Coronary artery (tissue), 2 donors: ENCODE measurements at regions not wholly inside any gene's neighbourhood (a gene's known extent, or its start where the extent isn't known, plus 50 kb on each side); places are given as distances from the start of the nearest gene placed in this dataset.

ENCODE experiments used
- DNase-seq: peaks from one replicate; pipeline ENCODE4 v3.0.0-alpha.2; 2017; ENCODE audit warnings: low spot score
- H3K27ac ChIP-seq, 2 donors: fragments of 200-600 bp; sonication (generic); one replicate each; pipeline ENCODE4 v1.5.1; 2016 to 2019
- H3K4me3 ChIP-seq: fragments of 200-600 bp; sonication (generic); 2 replicates; pipeline ENCODE4 v1.5.1; 2016; ENCODE audit warnings: mild to moderate bottlenecking, moderate library complexity
- TF ChIP-seq, protein P1 (sequence below): fragments of 200-600 bp; sonication (generic); IDR thresholded peaks from one replicate; pipeline ENCODE4 v1.5.1; 2019; ENCODE audit warnings: antibody characterized with exemption

DNA sequence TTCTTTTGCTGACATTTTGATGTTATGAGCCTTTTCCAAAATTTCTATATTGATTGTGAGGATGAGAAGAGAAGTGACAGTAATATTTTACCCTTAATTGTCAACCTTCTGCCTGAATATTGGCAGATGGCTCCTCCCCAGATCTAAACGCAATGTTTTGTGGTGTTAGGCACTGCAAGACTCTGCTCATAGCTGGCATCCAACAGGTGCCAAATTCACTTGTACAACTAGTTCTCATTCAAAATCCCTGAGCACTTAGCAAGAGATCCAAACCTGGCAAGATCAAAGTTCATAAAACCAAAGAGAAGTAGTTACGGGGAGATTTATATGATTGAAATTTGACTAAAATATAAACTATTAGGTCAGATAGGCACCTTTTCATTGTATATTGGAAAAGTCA, 901.7 kb upstream of the INTU start:
- no peak overlapping the region for H3K4me3 ChIP-seq
- H3K27ac ChIP-seq, result no peak overlapping the region
- no peak for DNase-seq
- TF ChIP-seq, protein P1, sequence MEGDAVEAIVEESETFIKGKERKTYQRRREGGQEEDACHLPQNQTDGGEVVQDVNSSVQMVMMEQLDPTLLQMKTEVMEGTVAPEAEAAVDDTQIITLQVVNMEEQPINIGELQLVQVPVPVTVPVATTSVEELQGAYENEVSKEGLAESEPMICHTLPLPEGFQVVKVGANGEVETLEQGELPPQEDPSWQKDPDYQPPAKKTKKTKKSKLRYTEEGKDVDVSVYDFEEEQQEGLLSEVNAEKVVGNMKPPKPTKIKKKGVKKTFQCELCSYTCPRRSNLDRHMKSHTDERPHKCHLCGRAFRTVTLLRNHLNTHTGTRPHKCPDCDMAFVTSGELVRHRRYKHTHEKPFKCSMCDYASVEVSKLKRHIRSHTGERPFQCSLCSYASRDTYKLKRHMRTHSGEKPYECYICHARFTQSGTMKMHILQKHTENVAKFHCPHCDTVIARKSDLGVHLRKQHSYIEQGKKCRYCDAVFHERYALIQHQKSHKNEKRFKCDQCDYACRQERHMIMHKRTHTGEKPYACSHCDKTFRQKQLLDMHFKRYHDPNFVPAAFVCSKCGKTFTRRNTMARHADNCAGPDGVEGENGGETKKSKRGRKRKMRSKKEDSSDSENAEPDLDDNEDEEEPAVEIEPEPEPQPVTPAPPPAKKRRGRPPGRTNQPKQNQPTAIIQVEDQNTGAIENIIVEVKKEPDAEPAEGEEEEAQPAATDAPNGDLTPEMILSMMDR, result no peak

DNA sequence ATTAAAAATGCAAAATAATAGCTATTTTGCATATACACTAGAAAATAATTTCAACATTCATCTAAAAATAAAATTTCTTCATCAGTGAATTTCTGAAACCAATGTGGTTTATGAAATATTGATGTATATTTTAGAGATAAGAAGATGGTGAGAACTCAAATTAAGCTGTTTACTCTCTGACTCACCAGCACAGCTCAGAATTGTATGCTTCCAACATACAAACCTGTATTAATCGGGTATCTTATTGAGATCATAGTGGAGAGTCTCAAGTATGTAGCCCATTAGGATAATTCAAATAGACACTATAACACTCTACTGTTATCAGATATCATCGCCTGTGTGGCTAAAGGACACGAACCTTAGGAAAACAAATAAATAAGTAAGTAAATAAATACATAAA, 899.5 kb upstream of the INTU start:
- TF ChIP-seq, protein P1, result no peak
- no peak overlapping the region for H3K4me3 ChIP-seq
- no peak overlapping the region for H3K27ac ChIP-seq
- no peak for DNase-seq

DNA sequence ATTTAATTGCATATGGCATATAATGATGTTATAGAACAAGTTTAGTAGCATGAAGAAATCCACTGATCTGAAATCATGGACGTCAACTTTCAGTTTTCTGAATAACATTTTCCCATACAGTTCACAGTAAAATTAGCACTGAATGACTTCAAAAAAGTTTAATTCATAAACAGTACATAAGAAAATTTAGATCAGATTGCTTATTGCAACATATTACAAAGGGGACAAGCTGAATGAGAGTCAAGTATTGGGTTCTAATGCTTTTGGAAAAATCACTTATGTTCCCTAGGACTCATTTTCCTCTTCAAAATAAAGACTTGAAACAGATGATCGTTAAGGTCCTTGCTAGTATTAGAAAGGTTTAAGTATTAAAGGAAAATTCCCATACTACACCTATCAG, 898.3 kb upstream of the INTU start:
- Histone ChIP-seq H3K4me3 (no peak overlapping the region), H3K27ac (no peak overlapping the region)
- TF ChIP-seq, protein P1, result no peak
- no peak for DNase-seq

DNA sequence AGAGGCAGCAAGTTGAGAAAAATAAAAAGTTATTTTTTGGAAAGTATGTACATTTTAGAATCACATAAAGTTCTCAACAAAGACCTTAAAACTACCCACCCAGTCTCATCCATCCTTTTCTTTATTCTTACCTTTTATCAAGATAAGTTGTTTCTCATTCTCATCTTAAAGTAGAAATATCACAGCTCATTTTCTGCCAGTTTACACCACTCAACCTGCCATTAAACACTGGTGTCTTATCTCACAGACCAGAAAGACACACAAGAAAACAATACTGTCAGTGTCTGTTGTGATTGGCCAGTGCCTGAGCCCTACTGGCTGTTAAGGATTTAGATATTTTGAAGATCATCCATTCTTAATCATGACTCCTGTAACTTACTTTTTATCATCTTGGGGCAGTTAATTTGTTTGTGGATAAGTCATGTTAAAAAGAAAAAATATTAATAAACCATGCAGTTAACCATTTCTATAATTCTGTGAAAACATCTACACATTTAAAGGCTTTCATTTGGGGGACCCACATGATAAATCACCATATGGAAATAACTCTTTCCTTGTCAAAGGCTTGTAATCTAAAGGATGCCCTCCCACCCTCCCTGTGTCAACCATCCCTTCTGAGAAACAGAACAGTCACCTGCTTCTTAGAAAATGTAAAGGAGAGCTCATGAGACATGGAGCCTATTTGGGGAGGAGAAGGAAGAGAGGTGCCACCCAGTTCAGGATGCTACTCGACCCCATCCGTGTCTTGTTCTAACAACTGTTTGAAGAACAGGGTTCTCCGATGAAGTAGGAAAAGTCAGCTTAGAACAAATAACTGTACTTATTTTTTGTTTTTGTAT, 897.2 kb upstream of the INTU start:
- Histone ChIP-seq H3K27ac (no peak overlapping the region), H3K4me3 (no peak overlapping the region)
- no peak for DNase-seq
- TF ChIP-seq, protein P1, result no peak

DNA sequence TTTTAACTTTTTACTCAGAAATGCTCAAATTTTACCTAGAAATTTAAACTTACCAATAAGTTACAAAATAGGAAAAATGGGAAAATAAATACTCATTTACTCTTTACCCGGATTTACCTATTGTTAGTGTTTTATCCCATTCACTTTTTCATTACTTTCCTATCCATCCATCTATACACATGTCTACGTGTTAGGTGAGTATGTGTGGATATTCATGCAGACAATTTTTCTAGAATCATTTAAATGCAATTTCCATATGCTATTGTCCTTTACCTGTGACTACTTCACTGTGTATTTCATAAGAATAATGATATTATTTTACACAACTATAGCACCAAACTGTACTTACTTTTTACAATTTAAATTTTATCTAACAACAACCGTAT, 896.6 kb upstream of the INTU start:
- H3K27ac ChIP-seq, result no peak overlapping the region
- TF ChIP-seq, protein P1, result no peak
- no peak for DNase-seq
- no peak overlapping the region for H3K4me3 ChIP-seq

DNA sequence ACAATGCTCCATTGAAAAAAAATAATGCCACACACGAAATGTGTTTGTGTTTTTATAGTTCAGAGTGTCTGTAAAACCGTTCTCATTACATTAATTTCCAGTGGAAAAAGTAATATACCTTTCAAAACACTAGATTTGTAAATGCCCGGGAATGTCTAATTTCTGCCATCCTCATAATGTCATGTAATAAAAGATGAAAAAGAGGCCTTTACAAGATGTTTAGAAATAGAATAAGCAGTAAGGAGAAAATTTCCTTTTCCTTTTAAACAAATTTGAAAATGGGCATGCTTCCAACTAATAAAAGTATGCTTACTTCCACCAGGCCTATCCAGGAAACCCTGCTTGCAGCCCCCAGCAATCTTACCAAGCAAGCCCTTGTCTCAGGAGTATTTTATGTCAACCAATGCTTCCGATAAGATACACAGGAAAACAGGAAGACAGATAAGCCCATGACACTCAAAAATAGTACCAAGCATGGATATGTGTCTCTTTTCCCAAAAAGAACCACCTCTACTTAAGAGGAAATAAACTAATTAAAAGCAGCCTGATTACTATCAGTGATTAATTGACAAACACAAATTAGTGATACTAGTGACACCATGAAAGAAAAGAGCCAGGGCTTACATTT, 894.7 kb upstream of the INTU start:
- DNase-seq, result no peak
- Histone ChIP-seq H3K27ac (no peak overlapping the region), H3K4me3 (no peak overlapping the region)
- TF ChIP-seq, protein P1, result no peak

DNA sequence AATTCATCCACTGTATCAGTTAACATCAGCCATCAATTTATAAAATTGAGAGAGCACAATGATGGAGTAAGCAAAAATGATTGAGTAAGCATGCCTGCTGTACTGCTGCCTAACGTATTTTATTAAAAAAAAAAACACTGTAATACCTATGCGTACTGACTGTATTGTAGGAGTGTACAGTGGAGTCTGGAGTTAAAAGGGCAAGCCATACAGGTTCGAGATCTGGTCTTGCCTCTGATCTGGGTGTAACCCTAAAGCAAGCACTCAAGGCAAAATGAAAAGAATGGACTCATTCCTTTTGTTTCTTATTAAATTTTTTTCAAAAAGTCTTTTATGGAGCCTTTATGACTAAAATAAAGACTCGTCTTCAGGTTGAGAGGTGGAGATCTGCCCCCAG, 894.2 kb upstream of the INTU start:
- TF ChIP-seq, protein P1, result no peak
- DNase-seq, result no peak
- H3K4me3 ChIP-seq, result no peak overlapping the region
- no peak overlapping the region for H3K27ac ChIP-seq
